Panc1 (cell line): ENCODE measurements at regions not wholly inside any gene's neighbourhood (a gene's known extent, or its start where the extent isn't known, plus 50 kb on each side); places are given as distances from the start of the nearest gene placed in this dataset.

Source experiments
- ATAC-seq: fragments of 200-7000 bp; cut with Tn5 transposase; 2 replicates; pipeline ENCODE4 v1.9.1; 2020; ENCODE audit warnings: mild to moderate bottlenecking, moderate library complexity
- BruUV-seq: library from RNA; stranded (reverse); fragments of 400-500 nt; replicated peaks from 2 replicates; lab custom pipeline; 2021; lab: Mats Ljungman, UMichigan
- CTCF ChIA-PET: fragments of 300-600 bp; sonication (Branson Sonifier 250); formaldehyde crosslinking; loops from one replicate; lab custom pipeline; 2022; ENCODE audit warnings: antibody characterized with exemption; lab: Charles Lee
- POLR2A ChIA-PET: fragments of 300-600 bp; sonication (Branson Sonifier 250); formaldehyde crosslinking; loops from one replicate; lab custom pipeline; 2022; ENCODE audit warnings: antibody characterized with exemption; lab: Charles Lee
- DNase-seq: peaks from one replicate; pipeline ENCODE4 v3.0.0-alpha.2; 2010; ENCODE audit warnings: low read depth, low spot score
- H3K27ac ChIP-seq: 2 replicates; pipeline ENCODE4 v1.5.1; 2011; ENCODE audit warnings: mild to moderate bottlenecking, low read length, inconsistent platforms
- H3K27me3 ChIP-seq: fragments of 200-500 bp; sonication (Bioruptor generic); 2 replicates; pipeline ENCODE4 v1.6.0; 2014; ENCODE audit warnings: low read length, inconsistent platforms; ENCODE audit not compliant: control insufficient read depth, insufficient read depth
- H3K36me3 ChIP-seq: fragments of 200-500 bp; sonication (Bioruptor generic); 2 replicates; pipeline ENCODE4 v1.5.1; 2014; ENCODE audit warnings: inconsistent platforms, mild to moderate bottlenecking, low read length, moderate library complexity; ENCODE audit not compliant: control insufficient read depth, insufficient read depth
- H3K4me1 ChIP-seq: 2 replicates; pipeline ENCODE4 v1.5.1; 2011; ENCODE audit warnings: inconsistent platforms, mild to moderate bottlenecking, low read length, moderate library complexity; ENCODE audit not compliant: control insufficient read depth, insufficient read depth
- H3K4me3 ChIP-seq, 2 experiments: 2 replicates each; pipeline ENCODE4 v1.5.1; 2011 to 2012; ENCODE audit warnings: low read depth in 2 of 2, low read length in 2 of 2, mild to moderate bottlenecking in 2 of 2, inconsistent platforms in 1 of 2, moderate library complexity in 1 of 2
- H3K9me3 ChIP-seq: fragments of 200-500 bp; sonication (Bioruptor generic); 2 replicates; pipeline ENCODE4 v1.5.1; 2014; ENCODE audit warnings: low read depth, mild to moderate bottlenecking, inconsistent platforms, low read length, moderate library complexity; ENCODE audit not compliant: control insufficient read depth, insufficient read depth
- CTCF ChIP-seq: fragments of 450-650 bp; IDR thresholded peaks from 2 replicates; pipeline ENCODE4 v1.5.1; 2017; ENCODE audit warnings: mild to moderate bottlenecking
- POLR2AphosphoS5 ChIP-seq: IDR thresholded peaks from 2 replicates; pipeline ENCODE4 v1.6.1; 2012; ENCODE audit warnings: mild to moderate bottlenecking, low read depth, low read length, moderate library complexity
- REST ChIP-seq, 2 experiments: IDR thresholded peaks; 2 replicates each; pipeline ENCODE4 v1.6.1; 2011 to 2012; ENCODE audit warnings: low read depth in 2 of 2, control low read depth in 1 of 2, low read length in 1 of 2, mild to moderate bottlenecking in 1 of 2, moderate library complexity in 1 of 2; ENCODE audit not compliant: insufficient read depth in 1 of 2
- SIN3A ChIP-seq: IDR thresholded peaks from 2 replicates; pipeline ENCODE4 v1.6.1; 2012; ENCODE audit warnings: low read depth, mild to moderate bottlenecking, low read length, moderate library complexity, borderline replicate concordance; ENCODE audit not compliant: insufficient read depth
- TCF7L2 ChIP-seq: IDR thresholded peaks from 2 replicates; pipeline ENCODE4 v1.6.1; 2011; ENCODE audit warnings: mild to moderate bottlenecking, low read depth, low read length, inconsistent platforms
- in situ Hi-C: cut with HindIII; loops from 2 replicates; pipeline ENCODE4 v1.10.0; 2016; ENCODE audit warnings: low sequenced_read_pairs, low pct_unique_long_range_greater_than_20kb
- intact Hi-C: fragments of 100-400 bp; cut with micrococcal nuclease; formaldehyde crosslinking; loops from one replicate; pipeline ENCODE4 v1.10.0; 2022; ENCODE audit not compliant: unreplicated experiment

- Histone ChIP-seq H3K4me3 (no peak overlapping the region), H3K27ac (no peak overlapping the region), H3K9me3 (no peaks in the 10 kb centered on the region), H3K4me1 (no peaks in the 10 kb centered on the region), H3K27me3 (no peaks in the 10 kb centered on the region), H3K36me3 (no peaks in the 10 kb centered on the region)
- in situ Hi-C loops, result no loop called here
- no peak for DNase-seq
- BruUV-seq, result no TSS peak
- ChIA-PET POLR2A (no interaction called here), CTCF (no interaction called here)
- no peak for ATAC-seq
- intact Hi-C loops, result no loop called here
- TF ChIP-seq REST (IDR thresholded peaks at IDR 0.05; ENCODE audit: insufficient read depth in 1 of 2, low read depth in 2 of 2, low read length in 1 of 2) (no peak), POLR2AphosphoS5 (no peak), SIN3A (no peak), CTCF (no peak), TCF7L2 (no peak)
These were observed 233.6 kb downstream of the KCNE4 start for GRCh38 chr2:223285370-223286265.

GRCh38 chr2:223294756-223295155, 242.8 kb downstream of the KCNE4 start:
- Histone ChIP-seq H3K27me3 (no peaks in the 10 kb centered on the region), H3K4me3 (no peak overlapping the region), H3K36me3 (no peaks in the 10 kb centered on the region), H3K4me1 (no peaks in the 10 kb centered on the region), H3K27ac (no peak overlapping the region), H3K9me3 (no peaks in the 10 kb centered on the region)
- ChIA-PET POLR2A (no interaction called here), CTCF (no interaction called here)
- intact Hi-C loops, result no loop called here
- no peak for DNase-seq
- BruUV-seq, result no TSS peak
- in situ Hi-C loops, result no loop called here
- TF ChIP-seq CTCF (no peak), POLR2AphosphoS5 (no peak), TCF7L2 (no peak), REST (IDR thresholded peaks at IDR 0.05; ENCODE audit: insufficient read depth in 1 of 2, low read depth in 2 of 2, low read length in 1 of 2) (no peak), SIN3A (no peak)
- no peak for ATAC-seq
